Left ventricle myocardium superior (tissue), 1 donor: ENCODE measurements at regions not wholly inside any gene's neighbourhood (a gene's known extent, or its start where the extent isn't known, plus 50 kb on each side); places are given as distances from the start of the nearest gene placed in this dataset.
A peak's percentile ranks its signal among the peaks of the same experiment; 100 is the strongest.

Source experiments
- ATAC-seq: fragments of 200-7000 bp; cut with Tn5 transposase; one replicate; pipeline ENCODE4 v1.9.1; 2020; ENCODE audit warnings: mild to moderate bottlenecking, moderate library complexity
- DNase-seq: peaks from one replicate; pipeline ENCODE4 v3.0.0-alpha.2; 2020
- intact Hi-C: fragments of 100-400 bp; cut with micrococcal nuclease; formaldehyde crosslinking; loops from one replicate; pipeline ENCODE4 v1.11.0; 2022
- donor health status: DM: no; HTN: yes; CAD: no; lungs with severe emphysema.

DNA sequence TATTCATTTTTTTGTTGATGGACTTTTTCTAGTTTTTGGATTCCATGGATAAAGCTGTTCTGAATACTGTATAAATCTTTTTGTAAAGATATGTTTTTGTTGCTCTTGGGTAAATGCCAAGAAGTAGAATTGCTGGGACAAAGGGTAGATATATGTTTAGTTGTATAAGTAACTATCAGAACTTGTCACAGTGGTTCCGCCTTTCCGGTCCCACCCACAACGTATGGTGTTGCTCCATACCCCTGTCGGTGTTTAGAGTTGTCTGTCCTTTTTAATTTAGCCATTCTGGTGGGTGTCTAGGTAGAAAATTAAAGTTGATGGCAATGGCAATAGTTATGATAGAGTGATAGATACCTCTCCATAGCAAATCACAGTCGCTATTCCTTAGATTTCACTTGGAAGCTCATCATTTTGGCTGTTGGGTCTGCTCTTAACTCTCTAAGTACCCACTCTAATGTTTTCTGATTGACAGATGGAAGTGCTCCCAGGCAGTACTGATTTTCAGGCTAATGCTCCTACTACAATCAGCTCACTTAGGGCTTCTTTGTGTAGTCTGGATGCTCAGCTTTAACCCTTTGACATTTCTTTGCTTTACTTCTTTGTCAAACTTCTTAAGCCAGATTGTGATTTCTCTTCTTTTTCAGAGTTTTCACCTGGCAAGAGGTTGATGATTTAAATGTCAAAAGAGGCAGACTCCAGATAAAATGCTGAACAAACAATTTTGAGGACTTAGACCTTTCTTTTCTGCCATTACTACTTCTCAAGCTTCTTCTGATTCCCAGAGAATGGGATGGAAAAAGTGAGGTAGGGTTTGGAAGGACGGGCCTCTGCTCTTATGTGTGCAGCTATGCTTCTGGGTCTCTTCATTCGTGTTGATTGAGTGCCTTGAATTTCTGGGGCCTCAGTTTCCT is 156.4 kb downstream of the AQP4 start:
- intact Hi-C loops = no loop called here
- no peak for DNase-seq
- ATAC-seq = no peak

- ATAC-seq (peak; percentile 33), DNase-seq (no peak)
- intact Hi-C loops = no loop called here
Measured at GRCh38 chr18:26706911-26707351, 158.6 kb downstream of the AQP4 start.

- ATAC-seq = no peak
- intact Hi-C loops = no loop called here
- DNase-seq = no peak
Measured at GRCh38 chr18:26705757-26706156, 157.4 kb upstream of the KCTD1 start.

- DNase-seq = no peak
- no peak for ATAC-seq
- intact Hi-C loops = no loop called here
Measured at GRCh38 chr18:26703170-26703930, 155.0 kb upstream of the KCTD1 start.

DNA sequence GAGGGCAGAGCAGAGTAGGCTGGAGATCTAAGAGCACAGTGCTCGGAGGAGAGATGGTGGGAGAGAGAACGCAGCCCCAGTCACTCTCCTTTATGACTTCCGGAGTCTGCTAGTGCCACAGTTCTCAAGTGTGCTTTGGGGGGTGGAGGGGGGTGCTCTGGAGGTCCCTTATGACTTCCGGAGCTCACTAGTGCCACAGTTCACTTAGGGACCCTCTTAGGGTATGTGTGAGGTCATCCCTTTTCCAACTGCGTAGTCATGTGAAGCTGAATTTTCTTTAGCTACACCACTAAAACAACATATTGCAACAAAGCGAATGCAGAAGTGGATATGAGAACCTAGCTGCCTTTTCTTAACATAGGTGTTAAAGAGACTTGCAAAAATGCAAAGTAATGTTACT is 153.7 kb upstream of the KCTD1 start:
- intact Hi-C loops = no loop called here
- DNase-seq = no peak
- no peak for ATAC-seq

DNA sequence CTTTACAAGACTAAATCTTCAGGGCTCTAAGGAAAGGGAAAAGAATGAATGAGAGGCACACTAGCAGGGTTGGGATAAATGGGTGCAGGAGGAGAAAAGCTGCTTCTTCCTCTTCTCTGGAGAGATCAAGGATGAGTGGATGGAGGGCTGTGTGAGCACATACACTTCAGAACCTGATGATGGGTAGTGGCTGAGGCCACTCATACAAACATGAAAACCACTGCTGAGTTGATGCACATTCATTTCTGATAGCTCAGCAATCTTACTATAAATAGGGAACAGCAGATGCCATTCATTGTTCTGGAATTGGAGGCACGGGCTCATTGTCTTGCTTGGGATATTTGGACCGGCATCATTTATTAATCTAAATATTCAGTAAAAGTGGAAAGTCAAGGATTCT is 152.4 kb upstream of the KCTD1 start:
- intact Hi-C loops = no loop called here
- ATAC-seq (peak; percentile 65), DNase-seq (no peak)

GRCh38 chr18:26700201-26700600 is 151.8 kb upstream of the KCTD1 start:
- intact Hi-C loops = no loop called here
- ATAC-seq (no peak), DNase-seq (no peak)

- intact Hi-C loops = no loop called here
- DNase-seq (no peak), ATAC-seq (no peak)
Measured at GRCh38 chr18:26697186-26697884, 149.0 kb upstream of the KCTD1 start.

- no peak for DNase-seq
- ATAC-seq = no peak
- intact Hi-C loops = no loop called here
Measured at GRCh38 chr18:26696786-26697185, 148.4 kb upstream of the KCTD1 start.

GRCh38 chr18:26696308-26696707 is 148.0 kb upstream of the KCTD1 start:
- DNase-seq (no peak), ATAC-seq (no peak)
- intact Hi-C loops = no loop called here

- no peak for ATAC-seq
- intact Hi-C loops = no loop called here
Measured at GRCh38 chr18:26689226-26689879, 141.0 kb upstream of the KCTD1 start.

DNA sequence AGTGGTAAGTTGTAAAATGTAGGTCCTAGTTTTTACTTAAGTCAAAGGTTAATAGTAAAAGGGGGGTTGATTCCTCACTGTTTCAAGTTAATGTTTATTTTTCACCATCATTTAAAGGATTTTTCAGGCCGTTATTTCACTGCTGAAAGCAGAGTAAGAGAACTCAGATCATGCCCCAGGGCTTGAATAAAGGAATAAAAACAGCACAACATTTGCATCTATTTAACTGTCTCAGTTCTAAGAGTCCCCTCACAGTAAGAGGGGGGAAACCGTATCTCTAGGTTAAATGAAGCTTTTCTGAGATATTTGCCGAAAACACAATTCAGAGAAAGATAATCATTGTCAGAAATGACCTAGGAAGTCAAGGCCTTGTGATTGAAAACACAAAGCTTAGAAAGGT is 138.2 kb upstream of the KCTD1 start:
- ATAC-seq = no peak
- DNase-seq = no peak
- intact Hi-C loops = no loop called here

More at GRCh38 chr18:26689226-26689879, 141.0 kb upstream of the KCTD1 start:
- DNase-seq = no peak

GRCh38 chr18:26685438-26686157 is 137.2 kb upstream of the KCTD1 start:
- DNase-seq (no peak), ATAC-seq (peak; percentile 59)
- intact Hi-C loops = no loop called here

DNA sequence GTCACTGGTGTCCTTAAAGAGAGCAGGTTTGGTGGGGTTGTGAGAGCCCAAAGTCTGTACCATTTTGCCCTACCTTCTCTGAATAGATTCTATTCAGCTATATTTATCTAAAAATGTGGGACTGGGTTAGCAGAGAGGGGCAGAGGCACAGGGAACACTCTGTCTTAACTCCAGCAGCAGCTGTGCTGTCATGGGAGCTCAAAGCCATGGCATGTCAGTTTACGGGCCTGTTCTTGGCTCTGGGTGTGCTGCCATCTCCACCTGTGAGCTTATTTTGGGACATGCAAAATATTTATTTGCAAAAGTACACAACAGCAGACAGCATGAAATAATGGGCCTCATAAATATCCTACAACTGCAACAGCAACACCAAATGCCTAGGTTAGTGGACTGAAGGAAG is 129.6 kb upstream of the KCTD1 start:
- DNase-seq = no peak
- no peak for ATAC-seq
- intact Hi-C loops = loop anchor here (10.0 kb wide), 1 partner anchor 97 kb away; no protein-coding TSS in a partner anchor

DNA sequence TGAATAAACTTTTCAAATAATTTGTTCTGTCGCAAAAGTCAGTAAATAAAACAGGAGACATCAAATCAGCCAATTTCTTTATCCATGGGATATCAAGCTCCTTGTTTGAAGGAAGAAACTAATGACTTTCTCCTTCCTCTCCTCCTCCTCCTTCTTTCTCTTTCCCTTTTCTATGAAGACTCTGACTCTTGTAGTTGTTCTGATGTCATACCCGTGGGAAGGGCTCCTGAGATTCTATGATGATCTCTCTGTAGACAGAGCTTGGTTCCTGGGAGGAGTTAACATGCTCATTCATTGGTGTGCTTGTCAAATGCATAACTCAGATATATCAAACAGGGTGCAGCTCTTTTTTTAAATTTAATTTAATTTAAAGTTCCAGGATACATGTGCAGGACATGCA is 118.7 kb upstream of the KCTD1 start:
- intact Hi-C loops = no loop called here
- no peak for ATAC-seq

DNA sequence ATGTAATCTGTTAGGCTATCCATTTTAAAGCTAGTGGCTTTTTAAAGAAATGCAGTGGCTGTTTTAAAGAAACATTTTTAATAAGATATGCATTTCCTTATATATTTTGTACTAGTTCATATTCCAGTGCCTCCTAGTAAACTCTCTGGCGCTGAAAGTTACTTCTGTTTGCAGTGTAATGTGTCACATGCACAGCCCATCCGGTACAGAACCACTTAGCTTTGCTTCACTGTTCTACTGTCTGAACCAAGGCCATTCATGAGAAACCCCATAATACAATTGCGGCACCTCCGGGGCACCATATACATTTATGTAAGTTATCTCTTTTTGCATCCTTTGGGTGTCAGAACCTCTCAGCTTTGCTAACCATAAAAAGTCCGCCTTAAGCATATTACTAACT is 114.6 kb upstream of the KCTD1 start:
- intact Hi-C loops = no loop called here
- no peak for ATAC-seq

More for the DNA sequence above, 118.7 kb upstream of the KCTD1 start:
- DNase-seq = no peak

GRCh38 chr18:26657631-26658581 is 109.6 kb upstream of the KCTD1 start:
- no peak for ATAC-seq
- no peak for DNase-seq
- intact Hi-C loops = no loop called here

More for the DNA sequence above, 114.6 kb upstream of the KCTD1 start:
- DNase-seq = no peak
